Stimulated activated CD4-positive, alpha-beta T cell treated with anti-CD3 and anti-CD28 coated beads, TNF-alpha, amount 100 ng/mL, for 4 hours (primary cell): ENCODE measurements at regions not wholly inside any gene's neighbourhood (a gene's known extent, or its start where the extent isn't known, plus 50 kb on each side); places are given as distances from the start of the nearest gene placed in this dataset.
"Not testable (repeated sequence)": the region's sequence is repeated elsewhere in the genome, so short reads cannot be mapped to it uniquely, and the experiment has no call there.

Experiments
- DNase-seq, 3 experiments: peaks; one replicate each; pipeline ENCODE4 v3.0.0-alpha.2; 2020; ENCODE audit warnings: low read depth in 3 of 3

GRCh38 chr2:17194083-17194482 is 324.2 kb downstream of the RAD51AP2 start:
- DNase-seq: no peak

- not testable (repeated sequence) for DNase-seq
These were observed 324.8 kb downstream of the RAD51AP2 start for GRCh38 chr2:17193433-17193890.

DNA sequence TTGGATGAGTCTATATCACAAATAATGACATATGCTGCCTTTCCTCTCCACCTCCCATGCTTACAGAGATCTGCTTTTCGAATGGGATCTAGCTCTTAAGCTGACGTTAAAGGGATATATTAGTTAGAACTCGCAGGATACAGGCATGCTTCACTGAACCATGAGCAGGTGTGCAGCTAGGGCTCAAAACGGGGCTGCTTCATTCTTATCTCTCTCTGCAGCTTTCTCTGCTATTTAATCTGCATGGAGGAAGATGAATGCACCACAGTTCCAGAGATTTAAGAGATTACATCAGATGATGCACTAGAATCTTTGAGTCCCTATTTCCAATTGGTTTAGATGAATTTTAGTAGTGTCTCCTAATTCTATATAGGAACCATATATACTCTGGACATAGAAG is 327.0 kb downstream of the RAD51AP2 start:
- no peak for DNase-seq

- DNase-seq: no peak
These were observed 327.7 kb downstream of the RAD51AP2 start for GRCh38 chr2:17190527-17190926.

GRCh38 chr2:17188721-17189120 is 329.5 kb downstream of the RAD51AP2 start:
- no peak for DNase-seq

GRCh38 chr2:17184512-17184911 is 333.7 kb downstream of the RAD51AP2 start:
- no peak for DNase-seq

DNA sequence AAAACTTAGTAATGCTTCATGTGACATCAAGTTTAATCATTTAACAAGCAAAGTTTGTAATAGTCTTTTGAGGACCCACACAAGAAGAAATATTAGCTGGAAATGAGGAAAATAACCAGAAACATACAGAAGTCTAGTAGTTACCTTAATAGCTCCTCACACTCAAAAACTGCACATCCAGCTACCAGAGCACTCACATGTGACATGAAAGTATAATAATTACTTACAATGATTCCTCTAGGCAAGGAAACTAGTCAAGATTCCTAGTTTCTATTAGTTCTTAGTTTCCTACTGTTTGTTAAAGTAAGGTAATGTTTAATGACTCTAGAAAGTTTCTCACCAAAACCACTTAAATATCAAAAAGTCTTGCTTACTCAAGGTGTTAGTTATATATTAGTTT is 335.8 kb downstream of the RAD51AP2 start:
- DNase-seq: no peak

DNA sequence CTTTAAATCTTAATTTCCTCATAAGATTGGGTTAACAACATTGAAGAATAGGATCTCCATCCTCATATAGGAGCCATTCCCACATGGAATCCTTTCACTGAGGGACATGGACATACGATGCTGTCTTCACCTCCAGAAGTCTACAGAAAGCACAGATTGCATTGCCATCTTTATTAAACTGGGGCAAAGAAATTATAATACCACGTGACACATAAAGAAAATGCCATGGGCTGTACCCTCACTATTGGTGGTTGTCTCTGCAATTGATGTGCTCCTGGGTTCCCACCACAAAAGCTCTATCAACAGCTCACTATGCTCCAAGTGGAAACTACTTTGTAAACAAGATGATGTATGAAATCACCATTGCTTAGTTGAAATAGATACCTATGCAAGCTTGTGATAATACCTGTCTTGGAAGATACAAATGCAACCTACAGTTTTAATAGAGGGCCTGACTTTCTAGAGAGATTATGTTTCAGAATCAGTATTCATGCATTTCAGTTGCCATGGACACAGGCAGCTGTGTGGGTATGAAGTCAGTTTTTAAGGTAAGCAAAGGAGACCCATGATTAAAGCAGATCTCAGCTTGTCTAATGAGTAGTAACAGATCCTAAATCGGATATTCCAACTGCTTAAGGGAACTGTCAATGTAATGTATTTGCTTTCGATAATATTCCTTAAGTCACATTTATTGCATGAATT is 337.0 kb downstream of the RAD51AP2 start:
- DNase-seq: no peak

DNA sequence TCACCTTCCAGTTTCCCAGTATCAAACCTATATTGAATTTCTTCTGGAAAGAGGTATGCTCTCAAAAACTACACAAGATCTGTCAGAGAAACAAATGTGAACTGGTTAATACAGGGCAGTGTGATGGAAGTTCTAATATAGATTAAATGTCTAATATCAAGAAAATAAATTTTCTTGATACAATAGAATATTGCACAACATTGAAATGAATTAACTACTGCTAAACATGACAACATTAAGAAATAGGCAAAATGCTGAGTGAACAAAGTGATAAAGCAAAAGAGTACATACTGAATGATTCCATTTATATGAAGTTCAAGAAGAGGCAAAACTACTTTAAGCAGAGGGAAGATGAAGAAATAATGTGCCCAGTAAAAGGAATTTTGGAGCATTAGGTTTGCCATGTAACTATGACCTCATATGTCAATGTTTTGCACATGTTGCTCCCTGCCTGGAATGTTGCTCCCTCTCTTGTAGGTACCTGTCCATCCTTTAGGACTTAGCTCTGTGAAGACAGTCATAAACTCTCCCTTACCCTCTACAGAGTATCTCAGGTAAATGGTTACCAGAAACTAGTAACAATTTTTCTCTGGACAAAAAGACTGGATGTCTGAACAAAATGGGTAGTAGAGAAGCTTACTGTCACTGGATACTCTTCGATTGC is 339.0 kb downstream of the RAD51AP2 start:
- no peak for DNase-seq

GRCh38 chr2:17177088-17177487 is 341.2 kb downstream of the RAD51AP2 start:
- DNase-seq: no peak

GRCh38 chr2:17171446-17172049 is 346.7 kb downstream of the RAD51AP2 start:
- no peak for DNase-seq

DNA sequence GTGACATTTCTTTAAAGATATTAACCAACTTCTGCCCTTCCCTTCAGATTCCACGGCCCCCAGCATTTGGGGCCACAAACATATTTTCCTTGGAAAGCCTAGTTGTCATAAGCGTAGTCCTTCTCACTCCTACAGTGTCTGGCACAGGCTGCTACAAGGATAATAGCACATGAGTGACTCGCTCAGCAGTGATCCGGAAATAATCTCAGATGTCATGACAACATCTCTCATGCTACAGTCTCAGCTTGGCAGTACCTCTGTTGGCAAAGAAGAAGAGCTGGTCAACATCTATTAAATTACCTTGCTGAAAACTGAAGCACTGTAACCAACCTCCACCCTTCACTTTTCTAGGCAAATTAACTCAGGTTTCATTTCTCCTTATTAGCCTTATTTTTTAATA is 351.7 kb downstream of the RAD51AP2 start:
- no peak for DNase-seq

DNA sequence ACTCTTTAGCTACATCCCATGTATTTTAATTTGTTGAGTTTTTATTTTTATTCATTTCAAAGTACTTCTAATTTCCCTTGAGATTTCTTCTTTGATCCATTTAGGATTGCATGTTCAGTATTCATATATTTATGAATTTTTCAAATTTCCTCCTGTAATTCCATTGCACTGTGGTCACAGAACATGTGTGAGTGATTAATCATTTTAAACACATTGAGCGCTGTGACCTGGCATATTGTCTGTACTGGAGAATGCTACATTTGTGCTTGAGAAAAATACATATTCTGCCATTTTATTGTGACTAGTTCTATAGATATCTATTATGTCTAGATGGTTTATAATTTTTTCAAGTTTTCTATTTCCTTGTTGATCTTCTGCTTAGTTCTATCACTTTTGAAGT is 353.7 kb downstream of the RAD51AP2 start:
- DNase-seq: no peak

DNA sequence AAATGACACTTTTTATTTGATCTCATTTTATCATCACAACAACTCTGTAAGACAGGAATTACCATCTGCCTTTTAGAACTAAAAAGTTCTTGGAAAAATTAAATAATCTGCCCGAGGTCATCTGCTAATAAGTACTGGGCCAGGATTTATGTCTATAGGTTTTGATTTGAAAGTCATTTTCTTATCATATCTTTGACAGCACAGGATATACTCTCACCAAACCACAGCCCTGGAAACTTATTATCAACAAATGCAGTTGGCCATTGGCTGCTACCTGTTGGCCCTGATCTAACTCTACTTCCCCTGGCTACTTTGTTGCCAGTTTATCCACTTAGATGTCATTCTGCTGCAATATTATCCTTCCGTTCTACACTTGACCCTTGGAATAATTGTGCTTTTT is 354.6 kb downstream of the RAD51AP2 start:
- DNase-seq: no peak

DNA sequence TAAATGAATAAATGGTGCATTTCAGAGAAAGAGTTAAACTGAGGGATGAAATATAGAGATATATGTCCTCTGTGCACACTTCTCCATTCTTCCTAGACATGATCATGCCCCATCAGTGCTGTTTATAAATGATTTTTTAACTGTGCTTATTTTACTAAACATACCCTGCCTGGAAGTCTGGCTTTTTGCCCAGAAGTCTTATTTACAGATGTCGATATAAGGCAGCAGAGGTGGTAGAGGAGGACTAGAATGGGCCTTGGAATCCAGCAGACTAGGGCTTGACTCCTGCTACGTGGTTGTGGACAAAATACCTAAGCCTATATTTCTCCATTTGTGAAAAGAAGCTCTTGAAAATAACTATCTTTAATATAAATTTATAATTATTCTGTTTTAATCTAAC is 355.5 kb downstream of the RAD51AP2 start:
- no peak for DNase-seq

GRCh38 chr2:17160594-17160993 is 357.6 kb downstream of the RAD51AP2 start:
- DNase-seq: no peak

- no peak for DNase-seq
These were observed 362.2 kb downstream of the RAD51AP2 start for GRCh38 chr2:17156086-17156485.

GRCh38 chr2:17149945-17150344 is 368.3 kb downstream of the RAD51AP2 start:
- no peak for DNase-seq

DNA sequence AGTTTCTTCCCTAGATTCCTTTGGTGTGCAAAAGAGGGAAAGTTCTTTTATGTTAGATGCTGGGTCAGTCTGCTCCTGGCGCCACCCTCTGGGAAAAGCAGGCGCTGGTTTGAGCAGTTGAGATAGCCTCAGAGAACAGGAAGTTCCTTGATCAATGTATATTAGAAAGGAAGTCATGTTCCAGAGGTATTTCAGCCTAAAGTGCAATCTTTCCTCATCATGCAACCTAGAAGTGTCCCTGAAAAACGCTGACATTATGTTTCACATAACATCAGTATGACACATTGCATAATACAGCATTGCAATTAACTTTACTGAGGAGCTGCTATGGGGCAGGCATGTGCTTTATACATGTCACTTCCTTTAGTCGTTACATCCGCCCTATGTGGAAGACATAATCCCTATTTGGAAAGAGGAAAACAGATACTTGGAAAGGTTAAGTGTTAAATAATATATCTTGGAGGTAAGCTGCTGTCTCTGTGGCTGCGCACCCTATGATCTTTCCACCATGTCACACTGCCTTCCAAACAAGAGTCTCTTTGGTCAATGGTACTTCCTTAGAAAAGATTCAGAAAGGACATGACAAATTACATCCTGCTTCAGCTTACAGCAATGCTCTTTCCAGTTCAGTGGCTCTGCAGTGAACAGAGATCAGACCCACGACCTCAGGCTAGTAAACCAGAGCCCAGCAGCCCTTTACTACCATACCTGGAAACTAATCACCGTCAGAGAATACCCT is 369.7 kb downstream of the RAD51AP2 start:
- DNase-seq: no peak

DNA sequence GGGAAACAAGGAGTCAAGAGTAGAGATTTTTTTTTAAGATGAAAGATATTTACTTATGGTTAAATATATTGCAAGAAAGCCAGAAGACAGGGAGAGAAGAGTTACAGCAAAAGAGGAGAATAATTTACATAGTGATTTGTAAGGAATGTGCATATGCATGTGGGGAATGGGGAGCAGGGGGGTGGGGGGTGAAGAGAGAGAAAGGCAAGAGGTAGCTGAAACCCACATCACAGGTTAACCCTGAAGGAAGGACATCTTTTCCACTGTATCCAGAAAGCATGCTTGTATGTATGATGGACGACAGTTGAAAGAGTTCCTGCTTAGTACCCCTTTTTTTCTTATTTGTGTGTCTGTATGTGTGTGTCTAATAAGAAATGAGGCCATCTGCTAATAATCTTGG is 371.9 kb downstream of the RAD51AP2 start:
- DNase-seq: no peak

DNA sequence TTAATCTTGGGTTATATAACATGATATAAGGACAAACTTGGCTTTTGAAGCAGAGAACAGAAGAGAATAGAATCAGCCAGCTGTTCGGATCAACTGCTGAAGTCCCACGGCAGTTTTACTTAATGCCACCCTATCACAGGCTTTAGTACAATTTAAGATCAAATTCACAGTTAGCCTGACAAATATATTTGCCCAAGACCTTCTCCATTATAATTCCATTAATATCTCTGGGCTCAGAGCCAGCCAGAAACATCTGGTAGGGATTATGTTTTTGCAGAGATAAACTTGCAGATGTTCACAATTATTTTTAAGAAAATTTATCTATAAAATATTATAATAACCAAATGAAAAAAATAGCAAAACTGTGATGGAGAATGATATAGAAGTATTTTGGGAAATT is 381.4 kb downstream of the RAD51AP2 start:
- no peak for DNase-seq

GRCh38 chr2:17136231-17136630 is 382.0 kb downstream of the RAD51AP2 start:
- DNase-seq: no peak
